Astrocyte of the cerebellum (primary cell): ENCODE measurements at regions not wholly inside any gene's neighbourhood (a gene's known extent, or its start where the extent isn't known, plus 50 kb on each side); places are given as distances from the start of the nearest gene placed in this dataset.

Experiments used
- DNase-seq: peaks from one replicate; pipeline ENCODE4 v3.0.0-alpha.2; 2011; ENCODE audit warnings: low read depth
- H3K4me3 ChIP-seq: 2 replicates; pipeline ENCODE4 v1.5.1; 2011; ENCODE audit warnings: mild to moderate bottlenecking, low read depth, low read length, moderate library complexity
- in situ Hi-C: cut with HindIII; loops from 2 replicates; pipeline ENCODE4 v1.10.0; 2017; ENCODE audit warnings: low sequenced_read_pairs
- TF ChIP-seq, protein P1 (sequence below): IDR thresholded peaks from 2 replicates; pipeline ENCODE4 v1.5.1; 2012; ENCODE audit warnings: low read length, low read depth, moderate library complexity, mild to moderate bottlenecking; ENCODE audit errors: missing control alignments

GRCh38 chr4:96316776-96317175 is 476.9 kb downstream of the PDHA2 start:
- TF ChIP-seq, protein P1, sequence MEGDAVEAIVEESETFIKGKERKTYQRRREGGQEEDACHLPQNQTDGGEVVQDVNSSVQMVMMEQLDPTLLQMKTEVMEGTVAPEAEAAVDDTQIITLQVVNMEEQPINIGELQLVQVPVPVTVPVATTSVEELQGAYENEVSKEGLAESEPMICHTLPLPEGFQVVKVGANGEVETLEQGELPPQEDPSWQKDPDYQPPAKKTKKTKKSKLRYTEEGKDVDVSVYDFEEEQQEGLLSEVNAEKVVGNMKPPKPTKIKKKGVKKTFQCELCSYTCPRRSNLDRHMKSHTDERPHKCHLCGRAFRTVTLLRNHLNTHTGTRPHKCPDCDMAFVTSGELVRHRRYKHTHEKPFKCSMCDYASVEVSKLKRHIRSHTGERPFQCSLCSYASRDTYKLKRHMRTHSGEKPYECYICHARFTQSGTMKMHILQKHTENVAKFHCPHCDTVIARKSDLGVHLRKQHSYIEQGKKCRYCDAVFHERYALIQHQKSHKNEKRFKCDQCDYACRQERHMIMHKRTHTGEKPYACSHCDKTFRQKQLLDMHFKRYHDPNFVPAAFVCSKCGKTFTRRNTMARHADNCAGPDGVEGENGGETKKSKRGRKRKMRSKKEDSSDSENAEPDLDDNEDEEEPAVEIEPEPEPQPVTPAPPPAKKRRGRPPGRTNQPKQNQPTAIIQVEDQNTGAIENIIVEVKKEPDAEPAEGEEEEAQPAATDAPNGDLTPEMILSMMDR, result no peak
- in situ Hi-C loops, result no loop called here
- DNase-seq, result no peak
- no peak overlapping the region for H3K4me3 ChIP-seq

- in situ Hi-C loops, result no loop called here
- TF ChIP-seq, protein P1, result no peak
- no peak overlapping the region for H3K4me3 ChIP-seq
- no peak for DNase-seq
Observed at GRCh38 chr4:96317891-96318290, 478.0 kb downstream of the PDHA2 start.

DNA sequence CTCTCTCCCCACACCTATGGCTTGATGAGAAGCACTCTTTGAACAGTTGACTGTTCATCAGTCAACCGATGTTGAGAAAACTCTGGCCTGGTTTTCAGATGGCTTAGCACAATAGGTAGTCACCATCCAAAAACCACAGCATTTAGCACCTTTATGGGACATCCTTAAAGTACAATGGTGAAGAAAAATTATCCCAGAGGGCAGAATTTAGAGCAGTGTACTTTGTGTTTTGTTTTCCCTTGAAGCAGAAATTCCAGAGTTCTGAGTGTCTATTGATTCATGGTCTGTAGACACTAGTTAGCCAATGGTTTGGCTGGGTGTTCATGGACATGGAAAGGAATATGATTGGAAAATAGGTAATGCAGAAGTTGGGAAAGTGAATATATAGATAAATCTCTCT is 487.0 kb downstream of the PDHA2 start:
- H3K4me3 ChIP-seq, result no peak overlapping the region
- DNase-seq, result no peak
- TF ChIP-seq, protein P1, result no peak
- in situ Hi-C loops, result no loop called here

DNA sequence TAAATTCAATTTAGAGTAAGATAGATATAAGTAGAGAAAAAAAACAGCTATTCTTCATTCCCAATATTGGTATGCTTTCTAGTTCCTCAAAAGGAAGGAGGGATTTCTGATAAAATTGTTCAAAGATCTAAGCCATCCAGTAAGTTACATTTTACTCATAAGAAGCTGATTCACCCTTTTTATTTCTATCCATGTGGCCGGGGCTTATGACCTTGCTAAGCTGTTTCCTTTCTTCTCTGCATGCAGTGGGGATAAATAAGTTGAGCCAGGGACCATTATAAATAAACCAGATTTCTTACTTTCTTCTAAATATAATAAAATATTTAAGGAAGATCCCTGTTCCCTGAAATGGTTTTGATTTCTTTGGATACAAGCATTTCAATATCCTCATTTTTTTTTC is 502.3 kb downstream of the PDHA2 start:
- no peak for DNase-seq
- in situ Hi-C loops, result no loop called here
- TF ChIP-seq, protein P1, result no peak
- H3K4me3 ChIP-seq, result no peak overlapping the region

GRCh38 chr4:96342790-96343455 is 503.0 kb downstream of the PDHA2 start:
- TF ChIP-seq, protein P1, result no peak
- H3K4me3 ChIP-seq, result no peak overlapping the region
- in situ Hi-C loops, result no loop called here
- DNase-seq, result no peak

GRCh38 chr4:96343836-96344235 is 503.9 kb downstream of the PDHA2 start:
- H3K4me3 ChIP-seq, result no peak overlapping the region
- DNase-seq, result no peak
- in situ Hi-C loops, result no loop called here
- TF ChIP-seq, protein P1, result no peak
